NCI-H69 (cell line): ENCODE measurements at regions not wholly inside any gene's neighbourhood (a gene's known extent, or its start where the extent isn't known, plus 50 kb on each side); places are given as distances from the start of the nearest gene placed in this dataset.
A peak's percentile ranks its signal among the peaks of the same experiment; 100 is the strongest.

Source experiments
- DNase-seq: peaks from one replicate; lab custom pipeline; 2025; lab: John Stamatoyannopoulos, UW

DNA sequence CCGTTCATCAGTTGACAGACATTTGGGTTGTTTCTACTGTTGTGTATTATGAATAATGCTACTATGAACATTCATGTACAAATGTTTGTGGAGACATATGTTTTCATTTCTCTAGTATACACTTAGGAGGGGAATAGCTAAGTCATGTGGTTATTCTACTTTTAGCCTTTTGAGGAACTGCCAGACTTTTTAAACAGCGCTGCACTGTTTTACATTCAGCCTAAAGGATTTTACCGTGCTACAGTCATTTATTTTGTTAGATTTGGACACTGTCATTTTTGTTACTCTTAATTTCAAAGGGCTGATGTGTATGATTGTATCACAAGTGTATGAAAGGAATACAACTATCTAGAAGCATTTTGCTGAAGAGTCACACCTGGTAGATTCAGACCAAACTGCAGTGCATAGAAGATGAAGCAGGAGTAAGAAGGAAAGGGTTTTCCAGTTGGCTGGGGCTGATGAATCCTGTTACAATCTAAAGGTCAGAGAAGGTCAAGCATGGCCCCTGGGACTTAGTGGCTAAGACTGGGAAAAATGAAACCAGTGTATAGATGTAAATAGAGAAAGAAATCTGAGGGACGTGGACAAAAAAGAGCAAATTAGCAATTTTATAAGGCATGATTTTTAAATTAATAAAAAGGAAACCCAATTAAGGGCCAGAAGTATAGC is 509.7 kb downstream of the PSAT1 start:
- peak; percentile 9 for DNase-seq

GRCh38 chr9:78807286-78807685 is 510.4 kb downstream of the PSAT1 start:
- no peak for DNase-seq

DNA sequence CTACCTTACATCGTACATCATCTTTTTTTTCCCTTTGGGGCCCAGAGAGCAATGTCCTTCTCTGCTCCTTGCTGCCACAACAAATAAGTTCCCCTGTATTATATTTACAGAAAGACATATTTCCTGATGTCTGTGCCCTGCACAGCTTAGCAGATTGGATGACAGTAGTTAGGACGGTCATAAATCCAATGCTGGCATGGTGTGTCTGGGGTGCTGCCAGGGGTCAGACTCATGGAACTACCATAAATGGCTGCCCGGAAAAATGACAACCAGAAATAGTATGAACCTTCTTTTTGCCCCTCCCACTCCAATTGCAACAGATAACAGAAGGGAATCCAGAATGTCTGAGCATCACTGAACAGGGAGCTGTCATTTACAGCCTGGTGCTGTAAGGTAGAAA is 511.1 kb downstream of the PSAT1 start:
- no peak for DNase-seq

- DNase-seq: no peak
Observed at GRCh38 chr9:78811622-78812276, 514.8 kb downstream of the PSAT1 start.

DNA sequence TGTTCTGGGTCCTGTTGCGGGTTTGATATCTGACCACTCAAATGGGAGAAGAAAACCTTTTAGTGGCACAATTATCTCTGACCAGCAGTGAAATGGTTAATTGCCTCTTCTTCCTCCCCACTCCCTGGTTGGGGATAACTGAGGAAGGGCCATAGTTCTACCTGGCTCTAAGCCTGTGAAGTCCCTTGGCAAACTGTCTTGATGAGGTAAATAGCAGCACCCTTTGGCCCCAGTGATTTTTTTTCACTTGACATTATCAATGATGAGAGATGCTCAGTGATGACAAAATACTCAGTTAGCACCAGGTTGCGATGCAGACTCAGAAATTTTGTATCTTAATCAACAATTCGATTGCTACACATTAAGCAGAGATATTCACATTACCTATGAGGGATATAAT is 515.7 kb downstream of the PSAT1 start:
- DNase-seq: no peak

- DNase-seq: no peak
Observed at GRCh38 chr9:78813602-78814180, 516.8 kb downstream of the PSAT1 start.

GRCh38 chr9:78821126-78821822 is 524.3 kb downstream of the PSAT1 start:
- peak; percentile 69 for DNase-seq

DNA sequence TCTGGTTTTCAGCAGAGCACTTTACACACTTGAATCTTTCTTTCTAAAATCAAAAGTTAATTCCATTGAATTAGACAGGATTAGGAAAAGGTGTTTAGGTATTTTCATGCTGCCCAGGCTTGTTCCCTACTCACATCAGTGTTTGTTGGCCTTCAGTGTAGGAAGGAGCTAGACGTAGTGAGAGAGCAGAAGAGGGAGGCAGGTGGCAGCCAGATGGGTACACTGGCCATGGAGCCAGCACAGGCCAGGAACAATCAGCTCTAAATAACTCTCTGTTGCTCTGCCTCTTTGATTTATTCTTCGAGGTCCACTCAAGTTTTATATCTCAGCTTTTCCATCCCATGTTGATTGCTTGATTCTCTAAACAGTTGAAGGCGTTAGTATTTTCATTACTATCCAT is 529.6 kb downstream of the PSAT1 start:
- peak; percentile 51 for DNase-seq

GRCh38 chr9:78828521-78828920 is 531.6 kb downstream of the PSAT1 start:
- no peak for DNase-seq

- DNase-seq: no peak
Observed at GRCh38 chr9:78830301-78830700, 533.4 kb downstream of the PSAT1 start.

GRCh38 chr9:78831726-78832125 is 534.8 kb downstream of the PSAT1 start:
- no peak for DNase-seq

DNA sequence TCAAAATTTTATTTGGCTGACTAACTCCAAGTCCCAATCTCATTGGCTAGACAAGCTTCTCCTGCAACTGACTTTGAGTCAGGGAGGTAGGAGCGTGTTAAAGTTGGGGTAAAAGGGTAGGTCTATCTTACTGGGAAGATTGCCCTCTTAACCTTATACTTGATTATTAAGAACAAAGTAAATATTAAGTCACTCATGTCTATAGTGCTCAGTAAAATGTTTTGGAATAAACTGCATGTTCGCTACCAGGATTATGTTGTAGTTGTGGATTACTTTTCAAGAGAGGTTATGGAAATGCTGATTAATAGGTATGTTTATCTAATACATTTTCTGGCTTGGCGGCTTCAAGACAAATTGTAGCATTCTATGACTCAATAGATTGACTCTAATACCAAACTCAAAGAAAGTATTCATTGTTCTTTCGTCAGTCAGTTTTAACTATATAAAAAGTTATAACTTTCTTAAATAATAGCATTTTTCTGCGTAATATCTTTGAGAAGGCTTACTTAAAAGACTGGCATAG is 539.1 kb downstream of the PSAT1 start:
- DNase-seq: no peak

DNA sequence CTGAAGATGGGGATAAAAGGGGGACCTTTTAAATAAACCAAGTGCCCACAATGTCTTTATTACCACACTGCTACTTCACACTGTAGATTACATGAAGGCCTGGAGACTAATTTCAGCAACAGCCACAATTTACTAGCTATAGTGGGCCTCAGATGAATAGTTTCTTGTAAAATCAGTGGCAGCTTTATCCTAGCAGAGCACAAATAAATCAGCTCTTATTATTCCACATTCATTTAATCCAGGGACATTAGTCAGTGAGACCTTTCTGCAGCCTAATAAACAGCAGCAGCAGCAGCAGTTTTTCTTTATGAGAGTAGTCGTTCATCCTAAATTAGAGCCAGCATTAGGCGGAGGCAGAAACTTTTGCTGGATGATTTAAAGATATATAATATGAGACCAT is 542.3 kb downstream of the PSAT1 start:
- no peak for DNase-seq

- DNase-seq: peak; percentile 81
Observed at GRCh38 chr9:78848061-78848460, 551.1 kb downstream of the PSAT1 start.

DNA sequence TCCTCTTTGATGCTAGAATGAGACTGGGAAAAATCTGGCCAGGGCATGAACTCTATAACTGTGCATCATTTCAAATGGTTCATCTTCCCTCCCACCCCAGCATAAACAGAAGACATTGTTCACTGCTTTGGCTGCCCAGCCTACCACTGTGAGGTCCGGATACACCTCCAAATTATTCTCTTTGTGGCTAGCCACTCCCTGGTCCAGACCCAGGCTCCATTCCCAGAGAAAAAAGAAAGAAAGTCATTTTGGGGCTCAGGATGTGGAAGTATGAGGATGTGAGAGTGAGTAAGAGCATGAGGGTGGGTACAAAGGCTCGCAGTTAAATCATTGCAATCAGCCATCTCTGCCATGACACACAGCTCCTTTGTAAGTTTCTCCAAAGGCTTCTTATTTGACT is 559.2 kb downstream of the PSAT1 start:
- DNase-seq: peak; percentile 36

DNA sequence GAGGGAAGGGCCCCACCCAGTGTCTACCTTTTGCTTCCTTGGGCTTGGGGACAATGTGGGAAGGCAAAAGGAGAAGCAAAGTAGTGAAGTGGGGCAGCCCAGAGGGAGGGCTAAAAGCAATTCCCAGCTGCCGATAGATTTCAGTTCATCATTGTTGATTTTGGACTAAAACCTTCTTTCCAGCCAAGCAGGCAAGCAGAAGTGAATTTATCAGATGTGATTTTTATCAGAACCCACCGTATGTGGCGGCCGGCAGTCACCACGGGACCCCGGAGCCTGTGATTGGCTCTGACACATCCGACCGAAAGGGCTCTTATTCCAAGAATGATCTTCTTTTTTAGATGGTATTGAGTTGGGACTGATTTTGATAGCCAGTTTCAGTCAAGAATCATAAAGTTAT is 559.9 kb downstream of the PSAT1 start:
- DNase-seq: peak; percentile 62

DNA sequence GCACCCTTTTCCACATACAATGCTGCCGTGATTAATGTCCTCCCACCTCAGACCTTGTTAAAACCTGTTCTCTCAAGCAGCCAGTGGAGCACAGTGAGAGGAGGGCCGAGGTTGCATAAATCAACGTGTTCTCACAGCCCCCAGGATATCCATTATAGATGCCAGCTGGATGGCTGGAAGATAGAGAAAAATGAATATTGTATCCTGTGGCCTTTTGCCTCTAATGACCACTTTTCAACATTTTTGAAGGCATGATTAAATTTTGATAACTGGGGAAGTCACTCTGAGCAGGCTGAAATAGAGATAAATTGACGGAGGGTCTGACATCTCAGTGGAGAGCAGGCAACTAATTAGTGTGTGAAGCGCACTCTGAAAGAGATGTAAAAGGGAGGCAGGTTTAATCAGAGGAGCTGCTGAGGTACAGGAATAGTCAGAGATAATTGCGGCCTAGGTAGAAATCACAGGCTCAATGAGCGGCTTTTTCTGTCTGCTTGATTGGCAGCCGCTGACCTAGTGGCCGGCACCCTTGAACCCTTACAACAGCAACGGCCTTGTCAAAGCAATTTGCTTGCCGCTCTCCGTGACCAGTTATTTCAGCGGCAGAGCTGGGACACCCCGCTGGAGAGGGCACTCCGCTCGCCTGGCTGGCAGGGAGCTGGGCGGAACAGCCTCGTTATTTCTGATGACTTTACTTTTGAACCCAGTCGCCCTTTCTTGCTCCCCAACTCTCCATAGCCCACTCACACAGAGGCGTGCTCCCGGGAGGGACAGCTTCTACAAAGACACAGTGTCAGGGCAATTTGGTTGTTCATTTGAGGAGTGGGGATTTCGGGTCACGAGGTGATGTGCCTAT is 560.7 kb downstream of the PSAT1 start:
- DNase-seq: peak; percentile 99

- DNase-seq: peak; percentile 79
Observed at GRCh38 chr9:78858266-78858665, 561.3 kb downstream of the PSAT1 start.

DNA sequence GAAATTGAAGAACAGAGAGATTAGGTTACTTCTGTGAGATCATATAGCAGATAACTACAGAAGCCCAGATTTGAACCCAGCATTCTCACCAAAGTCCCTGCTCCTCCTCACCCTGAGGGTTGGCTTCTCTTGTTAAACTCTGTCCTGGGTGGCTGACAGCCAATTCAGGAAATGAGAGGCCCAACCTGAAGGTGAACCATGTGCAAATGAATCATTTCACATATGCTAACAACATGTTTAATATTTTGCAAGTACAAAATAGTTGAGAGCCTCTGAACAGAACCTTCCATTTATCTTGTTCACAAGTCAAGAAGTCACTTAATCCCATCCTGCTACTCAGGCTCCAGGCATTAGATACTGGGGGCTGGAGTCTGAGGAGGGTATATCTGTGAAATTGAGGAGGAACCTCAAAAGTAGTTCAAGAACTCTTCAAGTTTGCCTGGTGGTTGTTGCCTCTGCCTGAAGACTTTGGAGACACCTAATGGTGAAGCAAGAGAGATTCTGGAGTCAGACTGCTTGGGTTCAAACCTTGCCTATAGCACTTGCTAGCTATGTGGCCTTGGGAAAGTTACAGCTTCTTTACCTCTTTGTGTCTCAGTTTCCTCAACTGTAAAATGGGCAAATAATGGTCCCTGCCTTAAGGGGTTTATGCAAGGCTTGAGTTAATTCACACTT is 564.0 kb downstream of the PSAT1 start:
- DNase-seq: peak; percentile 40

DNA sequence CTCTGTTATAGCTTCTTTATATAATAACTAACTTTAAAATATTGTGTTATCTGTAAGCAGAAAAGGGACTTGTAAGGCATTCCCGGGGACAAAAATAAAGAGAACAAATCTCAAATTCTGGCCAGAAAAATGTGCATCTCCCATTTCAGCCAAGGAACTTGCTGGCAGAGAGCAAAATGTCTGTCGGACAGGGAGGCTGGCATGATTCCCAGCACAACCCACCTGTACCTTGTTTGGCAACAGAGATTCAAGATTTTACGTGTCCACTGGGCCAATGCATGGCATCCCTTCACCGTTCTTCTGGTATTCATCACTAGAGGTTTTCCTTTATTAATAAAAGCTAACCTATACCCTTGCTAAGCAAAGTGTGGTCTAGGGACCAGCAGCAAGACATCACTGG is 566.6 kb downstream of the PSAT1 start:
- peak; percentile 21 for DNase-seq

GRCh38 chr9:78865737-78866136 is 568.8 kb downstream of the PSAT1 start:
- DNase-seq: peak; percentile 91
